HG03175 (cell line): ENCODE measurements at regions not wholly inside any gene's neighbourhood (a gene's known extent, or its start where the extent isn't known, plus 50 kb on each side); places are given as distances from the start of the nearest gene placed in this dataset.

ENCODE experiments used
- ATAC-seq: cut with Tn5 transposase; IDR thresholded peaks from one replicate; pipeline ENCODE4 v1.9.1; 2021; ENCODE audit warnings: mild to moderate bottlenecking, moderate library complexity; ENCODE audit not compliant: unreplicated experiment

DNA sequence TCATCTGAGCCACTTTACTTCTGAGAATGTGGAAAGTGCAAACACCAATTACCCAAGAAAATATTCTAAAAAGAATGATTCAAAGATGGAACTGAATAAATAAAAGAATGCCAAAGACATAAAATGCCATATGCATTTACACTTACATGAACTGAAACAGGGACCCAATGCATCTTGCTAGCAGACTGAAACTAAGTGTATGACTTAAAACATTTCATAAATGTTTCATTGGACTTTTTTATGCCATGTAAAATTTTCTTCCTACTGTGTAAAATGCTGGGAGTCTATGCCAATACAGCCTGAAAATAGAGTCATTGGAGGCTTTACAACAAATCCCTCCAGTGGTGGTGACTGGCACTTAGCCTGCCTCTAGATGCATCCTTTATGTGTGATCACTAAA, 735.1 kb upstream of the CCDC54 start:
- ATAC-seq = no peak

- ATAC-seq = no peak
These were observed 733.5 kb upstream of the CCDC54 start for GRCh38 chr3:106643684-106644161.

GRCh38 chr3:106673926-106674569, 703.2 kb upstream of the CCDC54 start:
- ATAC-seq = no peak

- ATAC-seq = no peak
These were observed 701.8 kb upstream of the CCDC54 start for GRCh38 chr3:106675451-106675850.

- no peak for ATAC-seq
These were observed 698.4 kb upstream of the CCDC54 start for GRCh38 chr3:106678657-106679390.

DNA sequence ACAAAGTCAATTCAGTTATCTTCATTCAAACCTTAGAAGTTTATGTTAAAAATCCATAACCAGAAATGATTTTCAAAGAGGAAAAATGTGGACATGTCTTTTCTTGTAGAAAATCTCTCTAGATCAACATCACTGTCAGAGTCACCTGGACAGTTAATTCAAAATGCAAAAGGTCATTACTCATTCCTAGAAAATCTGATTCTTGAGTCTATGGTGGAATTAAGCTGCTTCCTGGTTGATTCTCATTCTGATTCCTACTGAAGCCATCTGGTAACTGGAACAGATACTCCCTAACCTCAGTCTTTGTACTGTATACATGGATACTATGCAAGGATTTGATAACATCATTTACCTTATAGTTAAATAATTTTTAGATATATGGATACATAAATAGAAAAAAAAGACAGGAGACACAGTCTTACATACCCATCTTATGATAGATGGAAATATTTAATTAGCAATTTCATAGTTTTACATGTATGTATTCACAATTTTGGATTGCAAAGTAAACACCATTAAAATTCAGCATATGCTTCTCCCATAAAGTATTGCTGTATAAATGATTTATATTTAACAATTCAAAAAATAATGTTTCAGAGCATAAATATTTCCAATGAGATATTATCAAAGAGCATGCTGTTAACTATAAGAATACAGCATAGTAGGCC, 693.2 kb upstream of the CCDC54 start:
- no peak for ATAC-seq

DNA sequence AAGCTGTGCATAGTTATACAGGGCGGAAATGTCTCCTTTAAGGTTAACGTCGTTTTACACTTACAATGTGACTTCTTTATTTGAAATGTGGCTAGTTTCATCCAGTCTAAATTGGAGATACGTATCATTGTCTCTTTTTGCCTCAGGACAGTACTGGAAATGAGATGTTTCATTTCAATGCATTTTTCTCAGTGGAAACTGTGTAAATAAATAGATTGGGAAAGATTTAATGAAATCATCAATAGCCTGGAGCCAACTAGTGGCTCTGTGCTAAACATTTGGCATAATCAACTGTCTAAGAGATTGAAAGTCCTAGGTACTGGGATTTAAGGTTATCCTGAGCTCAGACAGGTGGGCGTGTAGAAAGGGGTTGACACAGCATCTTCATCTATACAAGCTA, 691.5 kb upstream of the CCDC54 start:
- ATAC-seq = no peak

DNA sequence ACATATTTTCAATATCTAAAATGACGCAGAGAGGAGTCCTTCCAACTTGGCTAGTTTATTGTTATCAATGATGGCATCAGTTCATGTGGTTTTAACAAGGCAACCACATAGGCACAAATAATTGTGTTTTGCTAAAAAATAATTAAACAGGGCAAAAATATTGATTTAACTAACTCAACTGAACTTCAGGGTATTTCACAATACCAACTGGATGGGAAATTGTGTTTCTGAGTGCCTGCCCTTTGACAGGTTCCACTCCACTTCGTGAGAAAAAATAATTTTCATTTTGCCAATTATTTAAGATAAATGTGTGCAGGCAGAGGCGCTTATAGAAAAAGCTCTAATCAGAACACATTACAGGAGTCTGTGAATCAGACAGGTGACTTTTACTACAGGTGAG, 689.3 kb upstream of the CCDC54 start:
- no peak for ATAC-seq

DNA sequence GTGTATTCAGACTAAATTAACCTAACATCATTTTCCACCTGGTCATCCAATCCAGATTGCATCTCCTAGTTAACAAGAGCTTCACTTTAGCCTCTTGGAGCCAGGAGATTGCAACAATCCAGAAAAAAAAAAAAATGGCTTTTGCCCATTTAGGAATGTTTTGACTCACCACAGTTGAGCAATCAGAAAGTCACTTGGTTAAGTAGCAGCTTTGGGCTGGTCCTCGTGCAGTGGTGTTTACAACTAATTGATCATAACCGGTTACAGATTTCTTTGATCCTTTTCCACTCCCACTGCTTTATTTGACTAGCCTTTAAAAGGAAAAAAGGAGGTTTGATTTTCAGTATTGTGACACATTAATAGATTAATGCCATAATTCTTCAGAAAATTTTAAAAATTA, 688.8 kb upstream of the CCDC54 start:
- no peak for ATAC-seq

DNA sequence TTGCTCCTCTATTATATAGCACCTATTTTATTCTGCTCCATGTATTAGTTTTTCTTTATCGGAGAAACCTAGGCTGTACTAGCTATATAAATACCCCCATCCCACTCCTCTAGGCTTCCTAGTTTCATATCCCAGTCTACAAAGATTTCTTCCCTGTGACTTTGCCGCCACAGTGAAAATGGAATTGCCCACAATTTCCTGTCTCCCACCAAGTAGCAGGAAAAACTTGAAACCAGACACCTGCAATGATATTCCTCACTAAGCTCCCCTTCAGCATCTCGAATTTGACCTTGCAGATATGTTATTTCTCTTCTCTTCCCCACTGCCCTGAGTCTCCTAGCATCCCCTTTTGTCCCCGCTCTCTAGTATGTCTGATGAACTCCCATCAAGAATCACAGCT, 685.8 kb upstream of the CCDC54 start:
- no peak for ATAC-seq

GRCh38 chr3:106692624-106693023, 684.6 kb upstream of the CCDC54 start:
- no peak for ATAC-seq

- no peak for ATAC-seq
These were observed 678.1 kb upstream of the CCDC54 start for GRCh38 chr3:106699122-106699521.

DNA sequence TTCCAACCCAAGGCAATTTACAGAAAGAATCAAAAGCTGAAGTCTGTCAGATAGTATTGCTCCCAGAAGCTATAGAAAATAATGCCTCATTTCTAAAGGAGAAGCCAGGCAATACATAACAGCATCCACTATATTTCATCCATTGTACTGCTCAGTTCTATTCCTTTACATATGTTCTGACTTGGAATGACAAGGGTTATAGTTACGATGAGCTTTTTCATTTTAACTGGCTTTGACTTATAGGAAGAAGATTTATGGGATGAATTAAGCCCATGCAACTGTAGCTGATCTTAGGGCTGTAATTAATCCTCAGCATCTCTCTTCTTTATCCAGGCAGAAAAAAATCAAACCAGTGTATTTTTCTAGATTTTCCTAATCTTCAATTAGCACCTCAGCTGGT, 676.3 kb upstream of the CCDC54 start:
- ATAC-seq = no peak

GRCh38 chr3:106703524-106703923, 673.7 kb upstream of the CCDC54 start:
- no peak for ATAC-seq

- no peak for ATAC-seq
These were observed 669.9 kb upstream of the CCDC54 start for GRCh38 chr3:106707347-106707746.

GRCh38 chr3:106710596-106710995, 666.6 kb upstream of the CCDC54 start:
- no peak for ATAC-seq

DNA sequence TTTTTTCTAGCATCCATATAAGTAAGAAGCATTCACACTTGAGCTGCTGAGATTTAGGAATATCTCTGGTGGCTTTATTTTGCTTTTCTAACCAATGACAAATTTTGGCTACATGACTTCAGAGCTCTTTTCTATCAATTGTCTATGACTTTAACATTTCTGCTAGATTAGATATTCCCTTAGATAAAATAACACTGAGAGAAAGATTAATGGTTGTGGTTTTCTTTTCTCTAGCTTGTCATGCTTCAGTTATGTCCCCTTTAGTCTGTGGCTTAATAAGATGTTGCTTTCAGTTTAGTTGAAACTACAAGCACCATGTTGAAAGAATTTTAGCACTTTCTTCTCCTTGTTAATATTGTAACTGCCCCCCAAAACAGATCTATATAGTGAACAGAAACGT, 665.6 kb upstream of the CCDC54 start:
- ATAC-seq = no peak

DNA sequence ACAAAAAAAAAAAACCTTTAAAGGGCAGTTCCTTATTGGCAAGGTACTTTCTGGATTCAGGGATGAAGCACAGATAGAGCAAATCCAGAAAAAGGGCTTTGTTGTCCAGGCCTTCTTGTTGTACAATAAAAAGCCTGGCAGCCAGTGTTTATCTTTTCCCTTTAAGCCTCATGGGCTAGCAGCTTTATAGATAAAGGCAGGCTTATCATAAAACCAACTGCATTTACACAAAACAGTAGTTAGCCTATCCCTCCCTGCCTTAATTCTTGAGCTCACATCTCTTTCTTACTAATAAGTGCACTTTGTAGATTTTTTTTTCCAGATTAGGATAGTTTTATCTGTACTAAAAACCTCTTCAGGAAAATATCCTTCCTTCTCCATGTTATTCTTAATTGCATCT, 662.8 kb upstream of the CCDC54 start:
- ATAC-seq = no peak

GRCh38 chr3:106715286-106715685, 662.0 kb upstream of the CCDC54 start:
- ATAC-seq = no peak

- ATAC-seq = no peak
These were observed 660.0 kb upstream of the CCDC54 start for GRCh38 chr3:106717178-106717780.

- ATAC-seq = no peak
These were observed 658.2 kb upstream of the CCDC54 start for GRCh38 chr3:106719077-106719476.

GRCh38 chr3:106719583-106719982, 657.7 kb upstream of the CCDC54 start:
- ATAC-seq = no peak
